ENCODE measurements at regions not wholly inside any gene's neighbourhood (a gene's known extent, or its start where the extent isn't known, plus 50 kb on each side); places are given as distances from the start of the nearest gene placed in this dataset.

DNA sequence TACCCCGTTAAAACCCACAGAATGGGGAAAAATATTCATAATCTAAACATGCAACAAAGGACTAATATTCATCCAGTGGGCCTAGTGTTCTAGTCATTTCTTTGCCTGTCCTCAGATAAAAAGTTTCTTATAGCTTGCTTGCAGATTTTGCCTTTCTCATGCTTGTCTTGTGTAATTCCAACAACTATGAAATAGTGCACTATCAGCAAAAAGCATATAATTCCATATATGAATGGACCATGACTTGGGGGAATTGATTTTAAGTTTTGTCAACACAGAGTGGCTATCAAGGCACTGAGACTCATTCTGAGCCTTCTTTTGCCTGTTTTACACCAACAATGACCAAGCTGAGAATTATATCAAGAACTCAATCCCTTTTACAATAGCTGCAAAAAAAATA, 278.6 kb upstream of the GPR149 start:
- H3K4me1 ChIP-seq = no peaks in the 10 kb centered on the region
- no peak overlapping the region for H3K27ac ChIP-seq
- intact Hi-C loops (cut with DNase I) = no loop called here
- ATAC-seq = no peak
- no peak for DNase-seq
- H3K4me3 ChIP-seq = no peak overlapping the region
- no peaks in the 10 kb centered on the region for H3K9me3 ChIP-seq
- no peaks in the 10 kb centered on the region for H3K36me3 ChIP-seq
- TF ChIP-seq, protein P1, sequence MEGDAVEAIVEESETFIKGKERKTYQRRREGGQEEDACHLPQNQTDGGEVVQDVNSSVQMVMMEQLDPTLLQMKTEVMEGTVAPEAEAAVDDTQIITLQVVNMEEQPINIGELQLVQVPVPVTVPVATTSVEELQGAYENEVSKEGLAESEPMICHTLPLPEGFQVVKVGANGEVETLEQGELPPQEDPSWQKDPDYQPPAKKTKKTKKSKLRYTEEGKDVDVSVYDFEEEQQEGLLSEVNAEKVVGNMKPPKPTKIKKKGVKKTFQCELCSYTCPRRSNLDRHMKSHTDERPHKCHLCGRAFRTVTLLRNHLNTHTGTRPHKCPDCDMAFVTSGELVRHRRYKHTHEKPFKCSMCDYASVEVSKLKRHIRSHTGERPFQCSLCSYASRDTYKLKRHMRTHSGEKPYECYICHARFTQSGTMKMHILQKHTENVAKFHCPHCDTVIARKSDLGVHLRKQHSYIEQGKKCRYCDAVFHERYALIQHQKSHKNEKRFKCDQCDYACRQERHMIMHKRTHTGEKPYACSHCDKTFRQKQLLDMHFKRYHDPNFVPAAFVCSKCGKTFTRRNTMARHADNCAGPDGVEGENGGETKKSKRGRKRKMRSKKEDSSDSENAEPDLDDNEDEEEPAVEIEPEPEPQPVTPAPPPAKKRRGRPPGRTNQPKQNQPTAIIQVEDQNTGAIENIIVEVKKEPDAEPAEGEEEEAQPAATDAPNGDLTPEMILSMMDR (IDR thresholded peaks at IDR 0.05) = no peak
- no peaks in the 10 kb centered on the region for H3K27me3 ChIP-seq

DNA sequence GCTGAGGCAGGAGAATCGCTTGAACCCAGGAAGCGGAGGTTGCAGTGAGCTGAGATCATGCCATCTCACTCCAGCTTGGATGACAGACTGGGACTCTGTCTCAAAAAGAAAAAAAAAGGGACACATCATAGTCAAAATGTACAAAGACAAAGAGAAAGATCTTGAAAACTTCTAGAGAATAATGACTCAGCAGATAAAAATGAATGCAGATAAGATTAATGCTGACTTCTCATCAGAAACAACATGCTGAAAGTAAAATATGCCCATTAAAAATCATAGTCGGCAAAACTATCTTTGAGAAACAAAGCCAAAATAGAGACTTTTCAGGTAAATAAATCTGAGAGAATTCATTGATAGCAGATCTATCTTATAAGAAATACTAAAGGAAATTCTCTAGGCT, 271.1 kb upstream of the GPR149 start:
- H3K27ac ChIP-seq = no peak overlapping the region
- ATAC-seq (no peak), DNase-seq (no peak)
- no peaks in the 10 kb centered on the region for H3K4me1 ChIP-seq
- H3K9me3 ChIP-seq = no peaks in the 10 kb centered on the region
- TF ChIP-seq, protein P1 (IDR thresholded peaks at IDR 0.05) = no peak
- no peaks in the 10 kb centered on the region for H3K27me3 ChIP-seq
- intact Hi-C loops (cut with DNase I) = no loop called here
- H3K4me3 ChIP-seq = no peak overlapping the region
- no peaks in the 10 kb centered on the region for H3K36me3 ChIP-seq

DNA sequence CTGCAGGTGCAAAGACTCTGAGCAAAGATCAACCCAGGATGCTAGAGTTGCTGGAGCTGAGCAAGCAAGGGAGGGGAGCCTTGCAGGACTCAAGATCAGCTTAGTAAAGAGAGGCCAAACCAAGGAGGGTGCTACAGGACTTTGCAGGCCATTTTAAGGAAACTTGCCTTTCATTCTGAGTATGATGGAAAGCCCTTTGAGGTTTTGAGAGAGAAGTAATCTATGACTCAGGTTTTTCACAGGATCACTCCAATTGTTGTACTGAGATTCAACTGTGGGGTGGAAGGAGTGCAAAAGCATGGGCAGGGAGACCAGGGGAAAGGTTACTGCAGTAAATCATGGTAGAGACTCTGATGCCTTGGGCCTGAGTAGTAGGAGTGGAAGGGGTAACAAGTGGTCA, 260.4 kb upstream of the GPR149 start:
- Histone ChIP-seq H3K9me3 (no peaks in the 10 kb centered on the region), H3K36me3 (no peaks in the 10 kb centered on the region), H3K4me3 (no peak overlapping the region), H3K27me3 (no peaks in the 10 kb centered on the region), H3K27ac (no peak overlapping the region), H3K4me1 (no peaks in the 10 kb centered on the region)
- TF ChIP-seq, protein P1 (IDR thresholded peaks at IDR 0.05) = no peak
- DNase-seq (no peak), ATAC-seq (no peak)
- intact Hi-C loops (cut with DNase I) = no loop called here

DNA sequence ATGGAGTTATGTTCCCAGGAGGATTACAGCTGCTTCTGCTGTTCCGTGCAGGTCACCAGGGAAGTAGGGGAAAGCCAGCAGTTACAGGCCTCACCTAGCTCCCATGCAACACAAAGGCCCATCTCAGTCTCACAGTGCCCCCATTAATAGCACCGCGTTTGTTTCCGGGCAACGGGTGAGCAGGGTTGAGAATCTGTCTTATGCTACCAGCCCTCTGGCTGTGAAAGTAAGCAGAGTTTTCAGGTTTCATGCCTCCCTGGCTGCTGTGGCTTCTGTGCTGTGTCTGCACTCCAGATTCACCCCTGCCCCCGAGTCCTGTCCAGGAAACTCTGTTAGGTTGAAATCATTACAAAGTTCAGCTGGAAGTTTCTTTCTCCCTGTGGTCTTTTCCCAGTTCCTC, 254.4 kb upstream of the GPR149 start:
- intact Hi-C loops (cut with DNase I) = no loop called here
- ATAC-seq (no peak), DNase-seq (no peak)
- TF ChIP-seq, protein P1 (IDR thresholded peaks at IDR 0.05) = no peak
- Histone ChIP-seq H3K36me3 (no peaks in the 10 kb centered on the region), H3K27ac (no peak overlapping the region), H3K27me3 (no peaks in the 10 kb centered on the region), H3K4me1 (no peaks in the 10 kb centered on the region), H3K4me3 (no peak overlapping the region), H3K9me3 (peaks cover 0 to 4% of the 10 kb centered on the region in 2 donors)

DNA sequence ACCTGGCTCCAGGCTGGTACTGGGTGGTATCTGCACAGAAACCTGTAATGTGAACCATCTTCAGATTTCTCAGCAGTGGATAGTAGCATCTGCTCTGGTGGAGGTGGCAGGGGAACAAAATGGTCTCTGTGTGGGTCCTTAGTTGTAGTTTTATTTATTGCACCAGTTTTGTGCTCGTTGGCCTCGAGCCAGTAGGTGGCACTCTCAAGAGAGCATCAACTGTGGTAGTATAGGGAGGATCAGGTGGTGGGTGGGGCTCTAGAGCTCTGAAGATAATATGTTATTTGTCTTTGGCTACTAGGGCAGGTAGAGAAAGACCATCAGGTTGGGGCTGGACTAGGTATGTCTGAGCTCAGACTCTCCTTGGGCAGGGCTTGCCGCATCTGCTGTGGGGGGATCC, 254.0 kb upstream of the GPR149 start:
- Histone ChIP-seq H3K27ac (no peak overlapping the region), H3K4me1 (no peaks in the 10 kb centered on the region), H3K36me3 (no peaks in the 10 kb centered on the region), H3K9me3 (peaks cover 0 to 4% of the 10 kb centered on the region in 2 donors), H3K4me3 (no peak overlapping the region), H3K27me3 (no peaks in the 10 kb centered on the region)
- intact Hi-C loops (cut with DNase I) = no loop called here
- TF ChIP-seq, protein P1 (IDR thresholded peaks at IDR 0.05) = no peak
- ATAC-seq (no peak), DNase-seq (no peak)
